HG03135 (cell line): ENCODE measurements at regions not wholly inside any gene's neighbourhood (a gene's known extent, or its start where the extent isn't known, plus 50 kb on each side); places are given as distances from the start of the nearest gene placed in this dataset.
A peak's percentile ranks its signal among the peaks of the same experiment; 100 is the strongest.
"Not testable (repeated sequence)": the region's sequence is repeated elsewhere in the genome, so short reads cannot be mapped to it uniquely, and the experiment has no call there.

Source experiments
- ATAC-seq: cut with Tn5 transposase; IDR thresholded peaks from one replicate; pipeline ENCODE4 v1.9.1; 2021; ENCODE audit warnings: mild to moderate bottlenecking, moderate library complexity; ENCODE audit not compliant: unreplicated experiment

DNA sequence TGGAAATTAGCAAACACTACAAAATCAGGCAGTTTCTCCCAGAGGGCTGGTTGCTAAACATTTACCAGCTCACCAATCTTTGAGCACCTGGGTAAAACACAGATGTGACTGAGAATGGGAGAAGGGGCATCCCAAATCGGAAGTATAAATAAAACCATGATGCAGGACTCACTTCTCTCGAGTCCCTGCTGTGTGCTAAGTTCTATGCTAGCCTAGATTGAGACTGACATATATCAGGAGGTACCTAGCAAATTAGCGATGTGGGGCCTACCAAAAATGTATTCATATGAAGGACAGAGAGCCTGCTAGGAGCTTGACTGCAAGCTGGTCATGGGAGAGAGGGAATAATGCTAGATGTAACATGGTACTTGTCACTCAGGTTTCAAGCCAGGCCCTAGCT lies 171.9 kb upstream of the PGRMC2 start:
- no peak for ATAC-seq

DNA sequence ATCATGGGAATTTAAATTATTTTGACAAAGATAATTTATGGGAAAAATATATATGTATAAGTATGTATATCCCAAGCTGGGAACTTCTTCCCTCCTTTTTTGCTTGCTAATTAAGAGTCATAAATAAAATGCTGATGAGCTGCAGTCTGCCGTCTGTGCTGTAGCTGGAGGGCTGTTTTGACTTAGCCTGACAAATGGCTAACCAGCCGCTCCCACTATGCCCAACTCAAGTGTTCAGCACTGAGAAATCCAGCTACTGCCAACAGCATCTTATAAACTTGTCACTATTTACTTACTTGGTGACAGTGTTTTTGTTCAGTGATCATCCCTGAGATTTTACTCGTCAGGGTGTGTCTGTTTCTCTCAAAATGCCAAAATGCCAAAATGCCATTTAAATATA lies 171.2 kb upstream of the PGRMC2 start:
- ATAC-seq, result no peak

DNA sequence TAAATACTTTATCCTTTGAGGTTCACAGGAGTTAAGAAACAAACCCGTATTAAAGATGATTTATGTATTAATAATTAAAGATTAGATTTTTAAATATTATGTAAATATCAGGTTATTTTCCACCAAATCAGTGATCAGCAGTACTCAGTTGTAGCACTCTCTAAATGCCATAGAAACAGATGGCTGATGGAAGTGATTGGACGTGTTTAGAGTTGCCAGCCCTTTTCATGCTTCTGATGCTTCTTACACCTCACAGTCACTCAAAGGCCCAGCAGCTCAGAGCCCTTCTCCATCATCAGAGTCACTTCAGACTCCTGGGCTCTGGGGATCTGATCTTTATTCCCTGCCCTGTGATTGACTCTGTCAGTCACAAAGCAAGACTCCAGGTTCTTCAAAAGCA lies 170.1 kb upstream of the PGRMC2 start:
- no peak for ATAC-seq

DNA sequence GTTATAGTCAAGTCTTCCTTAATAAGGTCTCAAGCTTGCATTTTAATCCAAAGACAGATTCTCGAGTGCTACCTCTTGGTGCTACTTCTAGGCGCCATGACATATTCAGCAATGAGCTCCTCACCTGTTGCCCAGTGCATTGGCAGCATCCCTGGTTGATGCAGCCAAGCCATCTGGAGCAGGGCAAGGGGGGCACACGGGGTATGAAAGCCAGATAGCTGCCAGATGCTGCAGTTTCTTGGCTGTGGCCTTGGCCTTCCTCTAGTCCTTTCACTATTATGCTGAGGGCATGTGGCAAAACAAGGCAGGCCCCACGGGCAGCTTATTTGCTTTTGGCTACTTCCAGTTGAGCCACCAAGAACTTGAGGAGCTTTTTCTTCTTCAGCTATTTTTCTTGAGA lies 168.6 kb upstream of the PGRMC2 start:
- no peak for ATAC-seq

DNA sequence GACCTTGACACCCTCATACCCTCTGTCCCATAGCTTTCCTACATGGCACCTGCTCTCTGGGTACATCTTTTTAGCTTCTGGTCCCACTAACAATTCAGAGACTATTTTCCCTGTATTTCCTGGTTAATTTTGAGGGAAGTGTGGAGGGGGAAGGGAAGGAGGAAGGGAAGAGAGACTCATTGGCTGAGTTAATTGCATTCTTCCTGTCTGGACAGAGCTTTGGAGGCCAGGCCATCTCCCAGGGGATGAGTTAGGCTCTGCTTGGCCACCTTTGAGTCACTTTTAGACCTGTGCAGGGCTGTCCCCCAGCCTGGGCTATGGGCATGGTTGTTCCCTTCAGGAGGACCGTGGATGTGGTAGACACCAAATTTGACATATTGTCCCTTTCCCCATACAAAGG lies 167.9 kb upstream of the PGRMC2 start:
- ATAC-seq, result no peak

DNA sequence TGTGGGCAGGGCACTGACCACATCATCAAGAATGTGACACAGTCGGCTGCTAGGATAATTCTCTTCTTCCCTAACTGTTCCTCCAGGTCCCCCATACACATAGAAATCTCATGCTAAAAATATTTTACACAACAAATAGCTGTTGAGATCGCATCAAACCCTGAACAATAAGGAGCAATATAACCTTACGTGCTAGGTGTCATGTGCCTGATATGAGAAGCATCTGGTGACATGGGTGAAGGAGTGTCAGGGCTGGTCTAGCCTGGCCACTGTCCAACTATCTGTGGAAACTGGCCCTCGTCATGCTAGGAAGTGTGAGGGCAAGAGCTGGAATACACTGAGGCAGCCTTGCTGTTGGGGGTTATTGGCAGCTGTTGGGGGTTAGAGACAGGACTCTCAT lies 167.3 kb upstream of the PGRMC2 start:
- no peak for ATAC-seq

DNA sequence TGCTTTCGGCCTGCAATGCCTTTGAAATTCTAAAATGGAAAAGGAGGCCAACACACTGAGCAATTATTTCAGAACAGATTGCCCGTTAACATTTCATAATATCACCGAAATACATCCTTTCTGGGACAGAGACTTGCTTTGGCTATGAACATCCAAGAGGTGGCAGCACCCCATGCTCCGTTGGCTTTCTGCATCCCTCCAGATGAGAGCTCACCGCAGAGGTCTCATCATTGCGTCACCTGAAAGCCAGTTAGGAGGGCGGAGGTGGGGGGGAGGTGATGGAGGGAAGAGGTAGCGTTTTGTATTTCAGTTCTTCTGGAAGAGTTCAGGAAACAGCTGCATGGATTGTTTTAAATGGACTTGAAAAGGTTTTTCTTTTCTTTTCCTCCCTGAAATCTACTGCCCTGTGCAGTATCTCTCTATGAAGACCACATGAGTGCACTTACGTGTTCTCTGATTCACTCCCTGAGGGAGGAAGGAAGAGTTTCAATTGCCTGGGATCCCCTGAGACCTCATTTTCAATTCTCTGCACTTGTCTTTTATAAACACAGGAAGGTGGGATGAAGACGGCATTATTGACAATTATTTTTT lies 166.8 kb upstream of the PGRMC2 start:
- ATAC-seq, result peak; percentile 98

DNA sequence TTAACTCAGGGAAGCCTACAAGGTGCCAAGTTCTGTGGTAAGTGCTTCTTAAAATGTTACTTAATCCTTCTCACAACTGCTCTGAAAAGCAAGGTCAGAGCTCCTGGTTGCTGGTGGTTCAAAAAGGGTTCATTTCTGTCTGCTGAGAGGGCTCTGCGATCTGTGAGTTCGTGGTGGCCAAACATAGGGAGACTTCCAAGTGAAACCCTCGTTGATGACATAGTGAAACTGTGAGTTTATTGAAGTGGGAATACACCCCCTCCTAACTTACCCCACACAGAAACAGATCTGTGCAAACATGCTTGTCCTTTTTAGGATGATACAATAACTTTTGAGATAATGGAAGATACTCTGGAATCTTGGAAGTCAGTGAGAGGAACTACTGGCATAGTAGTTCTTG lies 164.8 kb upstream of the PGRMC2 start:
- no peak for ATAC-seq

DNA sequence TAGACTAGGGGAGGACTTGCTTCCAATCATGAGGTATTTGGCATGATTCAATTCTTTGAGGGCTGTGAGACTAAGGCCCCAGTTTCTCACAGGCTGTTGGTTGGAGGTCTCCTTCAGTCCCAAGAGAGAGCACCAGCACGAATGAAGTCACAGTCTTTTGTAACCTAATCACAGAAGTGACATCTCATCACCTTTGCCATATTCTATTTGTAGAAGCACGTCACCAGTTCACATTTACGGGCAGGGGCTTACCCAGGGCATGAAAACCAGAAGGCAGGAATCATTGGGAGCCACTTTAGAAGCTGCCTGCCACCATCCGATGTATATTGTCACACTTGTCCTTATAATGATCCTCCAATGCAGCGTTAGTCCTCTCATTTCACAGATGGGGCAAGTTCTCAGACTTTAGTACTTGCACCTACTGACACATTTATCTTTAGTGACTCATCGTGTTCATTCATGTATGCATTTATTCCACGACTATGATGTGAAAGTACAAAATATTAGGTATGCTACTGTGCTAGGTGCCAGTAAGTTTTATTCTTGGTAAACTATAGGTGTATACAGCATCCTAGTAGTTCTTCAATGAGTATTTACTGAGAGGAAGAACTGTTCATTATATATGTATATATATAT lies 163.8 kb upstream of the PGRMC2 start:
- no peak for ATAC-seq

DNA sequence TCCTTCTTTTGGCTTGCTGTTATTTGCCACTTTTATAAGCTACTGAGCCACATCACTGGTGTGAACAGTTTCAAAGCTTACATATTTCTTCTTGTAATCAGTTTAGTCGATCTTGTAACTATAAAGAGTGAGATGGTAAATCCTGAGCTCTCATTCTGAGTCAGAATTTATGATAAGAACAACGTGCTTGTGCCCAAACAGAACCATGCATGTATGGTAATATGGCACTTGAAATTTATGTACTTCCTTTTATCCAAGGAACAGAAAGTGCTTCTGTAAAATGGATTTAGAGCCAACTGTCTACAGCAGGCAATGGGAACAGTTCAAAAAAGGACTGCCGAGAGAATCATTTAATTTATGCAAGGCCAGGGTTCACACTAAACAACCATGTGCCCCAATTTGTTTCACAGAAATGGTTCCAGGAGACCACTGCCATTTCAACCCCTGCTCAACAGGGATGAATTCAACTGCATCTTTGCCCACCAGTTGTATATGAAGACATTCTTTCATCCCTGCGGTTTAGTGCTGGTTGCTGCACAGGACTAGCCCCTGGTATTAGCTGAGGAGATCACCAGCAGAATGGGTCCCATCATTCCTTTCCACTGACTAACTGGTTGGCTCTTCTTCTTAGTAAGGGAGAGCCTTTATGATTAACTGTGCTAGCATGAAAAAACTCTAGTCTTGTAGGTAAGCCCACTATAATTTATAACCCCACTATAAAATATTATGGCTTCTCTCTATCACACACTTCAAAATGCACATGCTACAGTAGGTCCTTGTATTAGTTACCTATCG lies 162.9 kb upstream of the PGRMC2 start:
- ATAC-seq, result no peak

DNA sequence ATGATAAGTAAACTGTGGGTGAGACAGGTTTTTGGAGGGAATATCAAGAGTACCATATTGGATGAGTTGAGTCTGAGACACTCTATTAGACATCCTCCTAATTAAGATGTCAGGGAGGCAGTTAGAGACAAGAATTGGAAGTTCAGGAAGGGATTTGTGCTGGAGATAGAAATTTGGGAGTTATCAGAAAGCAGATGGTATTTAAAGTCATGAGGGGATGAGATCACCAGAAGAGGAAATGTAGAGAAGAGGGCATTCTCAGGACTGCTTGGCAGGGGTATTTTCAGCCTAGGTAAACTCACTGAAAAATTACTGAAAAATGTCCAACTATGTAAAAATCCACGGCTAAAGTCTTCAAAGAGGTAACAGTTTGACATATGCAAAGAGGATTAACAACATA lies 161.6 kb upstream of the PGRMC2 start:
- ATAC-seq, result no peak

DNA sequence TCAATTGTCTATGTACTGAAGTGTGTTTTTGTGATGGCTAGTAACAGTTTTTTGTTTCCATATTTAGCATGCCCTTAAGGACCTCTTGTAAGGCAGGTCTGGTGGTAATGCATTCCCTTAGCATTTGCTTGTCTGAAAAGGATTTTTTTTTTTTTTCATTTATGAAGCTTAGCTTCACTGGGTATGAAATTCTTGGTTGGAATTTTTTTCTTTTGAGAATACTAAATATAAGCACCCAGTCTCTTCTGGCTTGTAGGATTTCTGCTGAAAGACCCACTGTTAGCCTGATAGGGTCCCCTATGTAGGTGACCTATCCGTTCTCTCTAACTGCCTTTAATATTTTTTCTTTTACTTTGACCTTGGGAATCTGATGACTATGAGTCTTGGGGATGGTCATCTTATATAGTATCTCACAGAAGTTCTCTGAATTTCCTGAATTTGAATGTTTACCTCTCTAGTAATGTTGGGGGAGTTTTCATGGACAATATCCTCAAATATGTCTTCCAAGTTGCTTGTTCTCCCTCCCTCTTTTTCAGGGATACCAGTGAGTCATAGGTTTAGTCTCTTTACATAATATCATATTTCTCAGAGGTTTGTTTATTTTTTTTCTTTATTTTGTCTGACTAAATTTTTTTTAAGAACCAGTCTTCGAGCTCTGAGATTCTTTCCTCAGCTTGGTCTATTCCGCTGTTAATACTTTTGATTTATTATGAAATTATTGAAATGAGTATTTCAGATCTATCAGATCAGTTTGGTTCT lies 157.1 kb upstream of the PGRMC2 start:
- no peak for ATAC-seq

DNA sequence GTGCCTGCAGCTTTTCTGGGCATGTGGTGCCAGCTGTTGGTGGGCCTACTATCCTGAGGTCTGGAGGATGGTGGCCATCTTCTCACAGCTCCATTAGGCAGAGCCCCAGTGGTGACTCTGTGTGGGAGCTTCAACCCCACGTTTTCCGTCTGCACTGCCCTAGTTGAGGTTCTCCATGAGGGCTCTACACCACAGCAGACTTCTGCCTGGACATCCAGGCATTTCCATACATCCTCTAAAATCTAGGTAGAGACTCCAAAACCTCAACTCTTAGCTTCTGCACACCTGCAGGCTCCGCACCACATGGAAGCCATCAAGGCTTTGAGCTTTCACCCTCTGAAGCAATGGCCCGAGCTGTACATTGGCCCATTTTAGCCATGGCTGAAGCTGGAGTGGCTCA lies 153.3 kb upstream of the PGRMC2 start:
- no peak for ATAC-seq

DNA sequence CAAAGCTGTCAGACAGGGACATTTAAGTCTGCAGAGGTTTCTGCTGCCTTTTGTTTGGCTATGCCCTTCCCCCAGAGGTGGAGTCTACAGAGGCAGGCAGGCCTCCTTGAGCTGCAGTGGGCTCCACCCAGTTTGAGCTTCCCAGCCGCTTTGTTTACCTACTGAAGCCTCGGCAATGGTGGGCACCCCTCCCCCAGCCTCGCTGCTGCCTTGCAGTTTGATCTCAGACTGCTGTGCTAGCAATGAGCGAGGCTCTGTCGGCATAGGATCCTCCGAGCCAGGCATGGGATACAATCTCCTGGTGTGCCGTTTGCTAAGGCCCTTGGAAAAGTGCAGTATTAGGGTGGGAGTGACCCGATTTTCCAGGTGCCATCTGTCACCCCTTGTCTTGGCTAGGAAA lies 149.4 kb upstream of the PGRMC2 start:
- ATAC-seq, result not testable (repeated sequence)

DNA sequence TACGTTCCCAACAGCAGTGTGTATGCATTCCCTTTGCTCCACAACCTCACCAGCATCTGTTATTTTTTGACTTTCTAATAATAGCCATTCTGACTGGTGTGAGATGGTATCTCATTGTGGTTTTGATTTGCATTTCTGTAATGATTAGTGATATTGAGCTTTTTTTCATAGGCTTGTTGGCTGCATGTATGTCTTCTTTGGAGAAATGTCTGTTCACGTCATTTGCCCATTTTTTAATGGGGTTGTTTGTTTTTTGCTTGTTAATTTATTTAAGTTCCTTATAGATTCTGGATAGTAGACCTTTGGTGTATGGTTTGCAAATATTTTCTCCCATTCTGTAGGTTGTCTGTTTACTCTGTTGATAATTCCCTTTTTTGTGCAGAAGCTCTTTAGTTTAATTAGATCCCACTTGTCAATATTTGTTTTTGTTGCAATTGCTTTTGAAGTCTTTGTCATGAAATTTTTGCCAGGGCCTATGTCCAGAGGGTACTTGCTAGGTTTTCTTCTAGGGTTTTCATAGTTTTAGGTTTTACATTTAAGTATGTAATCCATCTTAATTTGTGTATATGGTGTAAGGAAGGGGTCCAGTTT lies 141.5 kb upstream of the PGRMC2 start:
- not testable (repeated sequence) for ATAC-seq

DNA sequence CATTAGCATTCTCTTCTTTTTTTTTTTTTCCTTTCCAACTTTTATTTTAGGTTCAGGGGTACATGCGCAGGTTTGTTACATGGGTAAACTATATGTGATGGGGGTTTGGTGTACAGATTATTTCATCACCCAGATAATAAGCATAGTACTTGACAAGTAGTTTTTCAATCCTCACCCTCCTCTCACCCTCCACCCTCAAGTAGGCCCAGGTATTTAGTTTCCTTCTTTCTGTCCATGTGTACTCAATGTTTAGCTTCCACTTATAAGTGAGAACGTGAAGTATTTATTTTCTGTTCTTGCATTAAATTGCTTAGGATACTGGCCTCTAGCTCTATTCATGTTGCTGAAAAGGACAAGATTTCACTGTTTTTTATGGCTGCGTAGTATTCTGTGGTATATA lies 140.8 kb upstream of the PGRMC2 start:
- no peak for ATAC-seq

DNA sequence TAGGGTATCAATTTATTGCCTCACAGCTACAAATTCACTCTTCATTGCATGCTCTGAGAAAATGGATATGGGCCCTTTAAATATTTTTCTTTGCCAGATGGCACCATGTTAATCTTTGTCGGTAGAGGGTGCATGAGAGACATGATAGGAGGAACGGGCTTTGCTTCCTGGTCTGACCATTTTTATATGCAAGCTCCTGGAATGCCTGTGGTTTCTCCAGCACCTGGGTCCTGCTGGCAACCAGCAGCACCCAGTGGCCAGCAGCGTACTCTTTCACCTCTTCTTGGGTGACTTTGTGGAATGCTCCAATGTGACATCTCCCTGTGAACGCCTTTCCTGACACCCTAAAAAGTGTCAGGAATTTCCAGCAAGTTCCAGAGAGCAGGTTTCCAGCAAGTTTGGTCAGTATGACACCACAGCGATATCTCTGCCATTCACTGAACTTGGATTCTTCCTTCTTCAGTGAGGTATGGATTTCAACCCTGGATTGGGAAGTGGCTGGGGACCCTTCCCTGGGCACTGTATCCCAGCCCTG lies 140.3 kb upstream of the PGRMC2 start:
- ATAC-seq, result no peak

DNA sequence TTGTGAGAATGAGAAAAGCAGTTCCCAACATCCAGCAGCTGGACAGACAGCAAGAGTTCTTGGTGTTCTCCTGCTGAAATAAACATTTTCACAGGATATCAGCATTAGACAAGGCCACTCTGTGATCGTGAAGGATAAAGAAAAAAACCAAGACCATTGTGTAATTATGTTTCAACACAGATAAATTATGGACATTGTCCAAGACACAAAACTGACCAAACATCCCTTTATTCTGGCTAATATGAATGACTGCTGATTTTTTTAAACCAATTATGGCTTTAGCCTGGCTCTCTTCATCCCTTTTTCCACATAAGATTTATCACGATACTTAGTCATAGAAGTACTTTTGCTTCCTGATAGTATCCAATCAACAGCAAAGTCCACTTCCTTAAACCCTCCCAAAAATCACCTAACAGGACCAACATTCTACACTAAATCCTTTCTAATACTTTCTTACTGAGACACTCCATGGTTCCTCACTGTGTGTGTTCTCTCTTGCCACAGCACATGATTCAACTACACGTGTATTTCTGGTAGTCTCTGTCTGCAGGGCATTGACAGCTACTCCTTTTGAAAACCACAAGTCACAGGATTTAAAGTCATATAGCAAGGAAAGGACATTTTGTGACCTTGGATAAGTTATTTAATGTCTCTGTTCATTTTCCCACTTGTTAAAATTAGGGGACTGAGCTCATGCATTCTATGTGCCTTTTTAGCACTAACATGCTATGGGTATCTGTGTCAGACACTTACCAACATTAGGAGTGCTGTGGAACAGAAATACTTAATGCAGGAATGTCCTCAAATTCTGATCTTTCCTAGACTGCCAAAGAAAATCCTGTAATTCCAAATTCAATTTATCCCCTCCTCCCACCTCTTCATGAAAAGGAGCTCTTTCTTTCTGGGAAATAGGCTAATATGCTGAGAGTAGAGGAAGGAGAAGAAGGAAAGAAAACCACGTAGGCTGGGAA lies 137.2 kb upstream of the PGRMC2 start:
- ATAC-seq, result no peak

DNA sequence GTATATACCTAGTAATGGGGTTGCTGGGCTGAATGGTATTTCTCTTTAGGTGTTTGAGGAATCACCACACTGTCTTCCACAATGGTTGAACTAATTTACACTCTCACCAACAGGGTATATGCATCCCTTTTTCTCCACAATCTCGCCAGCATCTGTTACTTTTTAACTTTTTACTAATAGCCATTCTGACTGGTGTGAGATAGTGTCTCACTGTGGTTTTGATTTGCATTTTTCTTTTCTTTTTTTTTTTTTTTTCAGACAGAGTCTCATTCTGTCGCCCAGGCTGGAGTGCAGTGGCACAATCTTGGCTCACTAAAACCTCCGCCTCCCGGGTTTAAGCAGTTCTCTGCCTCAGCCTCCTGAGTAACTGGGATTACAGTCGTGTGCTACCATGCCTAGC lies 134.7 kb upstream of the PGRMC2 start:
- ATAC-seq, result peak; percentile 69

DNA sequence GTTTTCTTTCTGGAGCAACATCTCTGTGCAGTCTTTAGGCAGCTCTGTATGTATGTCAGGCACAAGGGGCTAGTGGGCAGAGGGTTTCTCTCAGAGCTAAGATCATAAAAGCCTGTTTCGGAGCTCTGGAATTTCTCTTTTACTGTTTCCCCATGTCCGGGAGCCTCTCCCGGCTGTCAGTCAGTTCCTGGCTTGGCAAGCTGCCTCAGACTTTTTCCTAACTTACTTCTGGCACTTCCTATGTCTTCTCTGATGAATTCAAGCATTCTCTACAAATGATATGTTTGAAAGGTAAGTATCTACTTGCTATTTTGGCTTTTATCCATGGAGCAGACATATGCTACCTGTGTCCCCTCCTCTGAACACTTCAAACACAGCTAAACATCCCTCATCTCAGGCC lies 129.3 kb upstream of the PGRMC2 start:
- ATAC-seq, result no peak
